K562 (cell line): ENCODE measurements at regions not wholly inside any gene's neighbourhood (a gene's known extent, or its start where the extent isn't known, plus 50 kb on each side); places are given as distances from the start of the nearest gene placed in this dataset.

Source experiments
- CEBPG ChIP-seq, 3 experiments: fragments of 200-800 bp in 1 of 3; sonication (Bioruptor generic) in 1 of 3; sonication (generic) in 1 of 3; formaldehyde crosslinking in 1 of 3; IDR thresholded peaks in 2 of 3; conservative IDR thresholded peaks in 1 of 3; 2 replicates each; pipeline versions ENCODE4 v1.6.1 to v1.8.0; 2016 to 2022; ENCODE audit warnings: missing compliant biosample characterization in 2 of 3, missing genetic modification characterization in 2 of 3, mild to moderate bottlenecking in 1 of 3, missing genetic modification reagents in 1 of 3
- EHMT2 ChIP-seq: fragments of 450-650 bp; IDR thresholded peaks from 2 replicates; pipeline ENCODE4 v1.6.1; 2018; ENCODE audit warnings: antibody characterized with exemption
- ETS2 ChIP-seq: IDR thresholded peaks from 2 replicates; pipeline ENCODE4 v1.6.1; 2016; ENCODE audit warnings: borderline replicate concordance, missing genetic modification characterization, mild to moderate bottlenecking, moderate library complexity, missing compliant biosample characterization; ENCODE audit not compliant: poor library complexity, severe bottlenecking
- FOXK1 ChIP-seq: sonication (generic); formaldehyde crosslinking; IDR thresholded peaks from 2 replicates; pipeline ENCODE4 v1.8.0; 2022; ENCODE audit warnings: missing genetic modification reagents, mild to moderate bottlenecking, borderline replicate concordance
- GMEB1 ChIP-seq: fragments of 250-450 bp; sonication (Bioruptor Pico); IDR thresholded peaks from 2 replicates; pipeline ENCODE4 v1.4.0; 2020; ENCODE audit warnings: mild to moderate bottlenecking
- KAT7 ChIP-seq: sonication (generic); formaldehyde crosslinking; IDR thresholded peaks from 2 replicates; pipeline ENCODE4 v1.8.0; 2022; ENCODE audit warnings: missing genetic modification reagents, mild to moderate bottlenecking, borderline replicate concordance
- KLF13 ChIP-seq: fragments of 450-650 bp; IDR thresholded peaks from 2 replicates; pipeline ENCODE4 v1.6.1; 2016; ENCODE audit warnings: missing genetic modification characterization, low read depth, mild to moderate bottlenecking, missing compliant biosample characterization, moderate library complexity, borderline replicate concordance
- MYC ChIP-seq, 2 experiments: fragments of 250-450 bp in 1 of 2; sonication (Bioruptor Pico) in 1 of 2; IDR thresholded peaks; 2 replicates each; pipeline versions ENCODE4 v1.5.1 to v1.6.1; 2012 to 2021; ENCODE audit warnings: low read depth in 2 of 2, borderline replicate concordance in 1 of 2, improper control_type of control experiment in 1 of 2, low read length in 1 of 2, mild to moderate bottlenecking in 1 of 2, moderate library complexity in 1 of 2
- PURB ChIP-seq: sonication (generic); formaldehyde crosslinking; IDR thresholded peaks from 2 replicates; pipeline ENCODE4 v1.9.0; 2021; ENCODE audit warnings: low read depth, mild to moderate bottlenecking, missing genetic modification reagents
- SMAD1 ChIP-seq: fragments of 150-350 bp; IDR thresholded peaks from 2 replicates; pipeline ENCODE4 v1.6.1; 2014; ENCODE audit warnings: low read length, low read depth; ENCODE audit not compliant: partially characterized antibody
- STAT6 ChIP-seq: sonication (generic); formaldehyde crosslinking; IDR thresholded peaks from 2 replicates; pipeline ENCODE4 v1.8.1; 2023; ENCODE audit warnings: mild to moderate bottlenecking, missing genetic modification reagents
- SUPT5H ChIP-seq: fragments of 450-650 bp; IDR thresholded peaks from 2 replicates; pipeline ENCODE4 v1.6.1; 2016
- TEAD1 ChIP-seq, 2 experiments: fragments of 450-650 bp in 1 of 2; sonication (generic) in 1 of 2; formaldehyde crosslinking; IDR thresholded peaks; 2 replicates each; pipeline versions ENCODE4 v1.4.0 to v1.8.0; 2020 to 2022; ENCODE audit warnings: mild to moderate bottlenecking in 2 of 2, missing genetic modification reagents in 1 of 2
- TSC22D4 ChIP-seq: fragments of 450-650 bp; IDR thresholded peaks from 2 replicates; pipeline ENCODE4 v1.6.1; 2016; ENCODE audit warnings: missing genetic modification characterization, missing biosample characterization, control low read depth
- XRCC5 ChIP-seq: fragments of 200-400 bp; formaldehyde crosslinking; IDR thresholded peaks from 2 replicates; pipeline ENCODE4 v1.6.1; 2017; ENCODE audit warnings: low read depth, mild to moderate bottlenecking, low read length
- ZEB2 ChIP-seq: fragments of 450-650 bp; IDR thresholded peaks from 2 replicates; pipeline ENCODE4 v1.6.1; 2016
- ZNF140 ChIP-seq: fragments of 250-450 bp; sonication (Bioruptor Pico); IDR thresholded peaks from 2 replicates; pipeline ENCODE4 v1.8.0; 2021; ENCODE audit warnings: moderate library complexity, mild to moderate bottlenecking, inconsistent platforms
- ZNF232 ChIP-seq: sonication (generic); formaldehyde crosslinking; IDR thresholded peaks from 2 replicates; pipeline ENCODE4 v1.8.0; 2022; ENCODE audit warnings: mild to moderate bottlenecking, missing genetic modification reagents
- ZNF3 ChIP-seq: fragments of 250-450 bp; sonication (Bioruptor Pico); IDR thresholded peaks from 2 replicates; pipeline ENCODE4 v1.5.0; 2021; ENCODE audit warnings: mild to moderate bottlenecking, moderate library complexity
- ZNF592 ChIP-seq: fragments of 450-650 bp; IDR thresholded peaks from 2 replicates; pipeline ENCODE4 v1.6.1; 2017; ENCODE audit warnings: antibody characterized with exemption, mild to moderate bottlenecking
- ZNF764 ChIP-seq: fragments of 250-450 bp; sonication (Bioruptor Pico); IDR thresholded peaks from 2 replicates; pipeline ENCODE4 v1.4.0; 2020; ENCODE audit warnings: low read depth, mild to moderate bottlenecking, moderate library complexity

GRCh38 chr5:73296772-73297171 lies 123.8 kb downstream of the TMEM174 start (continued):
- TF ChIP-seq STAT6 (CRISPR knock-in tag) (no peak), KLF13 (no peak), SUPT5H (no peak), ZNF232 (CRISPR knock-in tag) (no peak), EHMT2 (peak; percentile 65; the same call in 1 of the 2 replicates), GMEB1 (no peak), ZNF140 (CRISPR knock-in tag) (no peak), ETS2 (tag) (no peak), PURB (CRISPR knock-in tag) (no peak), KAT7 (CRISPR knock-in tag) (no peak), ZNF764 (no peak), ZNF592 (no peak), ZNF3 (CRISPR knock-in tag) (no peak), MYC (IDR thresholded peaks at IDR 0.05; ENCODE audit: low read depth, low read length) (no peak), MYC (CRISPR knock-in tag; IDR thresholded peaks at IDR 0.05; ENCODE audit: borderline replicate concordance, low read depth) (no peak), FOXK1 (CRISPR knock-in tag) (no peak), TEAD1 (CRISPR knock-in tag; IDR thresholded peaks at IDR 0.05) (no peak), XRCC5 (no peak), SMAD1 (no peak), ZEB2 (no peak), TSC22D4 (no peak), CEBPG (CRISPR knock-in tag; IDR thresholded peaks at IDR 0.05) (no peak), CEBPG (tag; conservative IDR thresholded peaks at IDR 0.05 in 1 of 2, IDR thresholded peaks at IDR 0.05 in 1 of 2) (no peak)
